HCT116 (cell line): ENCODE measurements at regions not wholly inside any gene's neighbourhood (a gene's known extent, or its start where the extent isn't known, plus 50 kb on each side); places are given as distances from the start of the nearest gene placed in this dataset.

Source experiments
- ATAC-seq: fragments of 200-7000 bp; cut with Tn5 transposase; 2 replicates; pipeline ENCODE4 v1.9.1; 2020; ENCODE audit warnings: mild to moderate bottlenecking, moderate library complexity
- BruUV-seq: library from RNA; stranded (reverse); fragments of 400-500 nt; replicated peaks from 2 replicates; lab custom pipeline; 2021; lab: Mats Ljungman, UMichigan
- CTCF ChIA-PET: fragments of 300-600 bp; sonication (Branson Sonifier 250); formaldehyde crosslinking; loops from one replicate; lab custom pipeline; 2021; ENCODE audit warnings: antibody characterized with exemption; lab: Charles Lee
- POLR2A ChIA-PET: fragments of 300-600, 350-600 bp; sonication (Branson Sonifier 250); formaldehyde crosslinking; loops from one replicate; lab custom pipeline; 2021; ENCODE audit warnings: antibody characterized with exemption; lab: Charles Lee
- RAD21 ChIA-PET, 2 experiments: fragments of 300-600 bp; sonication (Branson Sonifier 250); formaldehyde crosslinking; loops; one replicate each; lab custom pipeline; 2023; ENCODE audit warnings: low total read pairs in 2 of 2; ENCODE audit not compliant: uncharacterized antibody in 2 of 2, unreplicated experiment in 2 of 2, low non-redundant PET in 1 of 2; lab: Charles Lee
- DNase-seq: peaks from one replicate; pipeline ENCODE4 v3.0.0-alpha.2; 2010; ENCODE audit warnings: low read depth, low spot score
- H2AFZ ChIP-seq: fragments of 200-600 bp; shearing (Covaris generic), sonication (generic); 2 replicates; pipeline ENCODE4 v1.6.1; 2017; ENCODE audit warnings: low read depth, mixed run types, mixed read lengths, antibody characterized with exemption, low read length; ENCODE audit not compliant: poor library complexity, severe bottlenecking
- H3K27ac ChIP-seq: 2 replicates; pipeline ENCODE4 v1.5.1; 2012; ENCODE audit warnings: low read depth, low read length
- H3K27me3 ChIP-seq: fragments of 200-600 bp; sonication (generic); 2 replicates; pipeline ENCODE4 v1.6.1; 2016; ENCODE audit warnings: mixed run types, low read length, mixed read lengths; ENCODE audit not compliant: insufficient read depth
- H3K36me3 ChIP-seq, 2 experiments: fragments of 200-500 bp in 1 of 2; fragments of 200-600 bp in 1 of 2; sonication (Bioruptor generic) in 1 of 2; sonication (generic) in 1 of 2; 2 replicates each; pipeline versions ENCODE4 v1.5.1 to v1.6.1; 2014 to 2016; ENCODE audit warnings: low read length in 2 of 2, inconsistent platforms in 1 of 2, mixed read lengths in 1 of 2, mixed run types in 1 of 2; ENCODE audit not compliant: insufficient read depth in 2 of 2, control insufficient read depth in 1 of 2
- H3K4me1 ChIP-seq, 2 experiments: fragments of 200-600 bp in 1 of 2; sonication (generic) in 1 of 2; 2 replicates each; pipeline versions ENCODE4 v1.5.1 to v1.6.1; 2012 to 2017; ENCODE audit warnings: low read length in 2 of 2, inconsistent platforms in 1 of 2, mild to moderate bottlenecking in 1 of 2, mixed read lengths in 1 of 2, mixed run types in 1 of 2, moderate library complexity in 1 of 2; ENCODE audit not compliant: insufficient read depth in 2 of 2, control insufficient read depth in 1 of 2
- H3K4me2 ChIP-seq: fragments of 200-600 bp; sonication (generic); 2 replicates; pipeline ENCODE4 v1.6.1; 2017; ENCODE audit warnings: mixed run types, low read length, mixed read lengths
- H3K4me3 ChIP-seq, 2 experiments: fragments of 200-600 bp in 1 of 2; sonication (generic) in 1 of 2; replicated peaks in 1 of 2; 2 replicates each; pipeline ENCODE4 v1.5.1; 2011 to 2016; ENCODE audit warnings: low read length in 2 of 2, control low read depth in 1 of 2, low read depth in 1 of 2, mild to moderate bottlenecking in 1 of 2, mixed read lengths in 1 of 2, mixed run types in 1 of 2
- H3K79me2 ChIP-seq: fragments of 200-600 bp; sonication (generic); 2 replicates; pipeline ENCODE4 v1.6.1; 2017; ENCODE audit warnings: mild to moderate bottlenecking, mixed run types, low read length, moderate library complexity, mixed read lengths; ENCODE audit not compliant: insufficient read depth
- H3K9ac ChIP-seq: fragments of 200-600 bp; sonication (generic); 2 replicates; pipeline ENCODE4 v1.6.1; 2016; ENCODE audit warnings: low read length, mixed read lengths
- H3K9me2 ChIP-seq: fragments of 200-600 bp; sonication (generic), shearing (Covaris generic); 2 replicates; pipeline ENCODE4 v1.6.1; 2017; ENCODE audit warnings: mixed run types, mild to moderate bottlenecking, moderate library complexity; ENCODE audit not compliant: insufficient read depth
- H3K9me3 ChIP-seq, 2 experiments: fragments of 200-500 bp in 1 of 2; fragments of 200-600 bp in 1 of 2; sonication (Bioruptor generic) in 1 of 2; sonication (generic) in 1 of 2; 2 replicates each; pipeline ENCODE4 v1.6.1; 2014 to 2017; ENCODE audit warnings: low read length in 2 of 2, mixed read lengths in 2 of 2, inconsistent platforms in 1 of 2, low read depth in 1 of 2, mild to moderate bottlenecking in 1 of 2, mixed run types in 1 of 2, moderate library complexity in 1 of 2; ENCODE audit not compliant: control insufficient read depth in 1 of 2, insufficient read depth in 1 of 2
- H4K20me1 ChIP-seq: fragments of 200-600 bp; sonication (generic), shearing (Covaris generic); 2 replicates; pipeline ENCODE4 v1.6.1; 2017; ENCODE audit warnings: mixed run types, mild to moderate bottlenecking, moderate library complexity; ENCODE audit not compliant: insufficient read depth
- RAD21 ChIP-seq: IDR thresholded peaks from 2 replicates; pipeline ENCODE4 v1.6.1; 2012; ENCODE audit warnings: low read depth, mild to moderate bottlenecking
- ZNF274 ChIP-seq: fragments of 200-500 bp; sonication (Bioruptor generic); IDR thresholded peaks from 2 replicates; pipeline ENCODE4 v1.6.1; 2014; ENCODE audit warnings: mild to moderate bottlenecking, low read depth, low read length, inconsistent platforms
- intact Hi-C: fragments of 100-400 bp; cut with micrococcal nuclease; formaldehyde crosslinking; loops from 2 replicates; pipeline ENCODE4 v1.10.0; 2022
- TF ChIP-seq, protein P1 (sequence below), 3 experiments: fragments of 200-600 bp in 1 of 3; sonication (generic) in 1 of 3; IDR thresholded peaks in 2 of 3; conservative IDR thresholded peaks in 1 of 3; 2 replicates each; pipeline ENCODE4 v1.5.1; 2012 to 2017; ENCODE audit warnings: low read depth in 2 of 3, low read length in 2 of 3, antibody characterized with exemption in 1 of 3, borderline replicate concordance in 1 of 3, control low read depth in 1 of 3, mild to moderate bottlenecking in 1 of 3, mixed read lengths in 1 of 3, mixed run types in 1 of 3, moderate library complexity in 1 of 3; ENCODE audit not compliant: insufficient read depth in 1 of 3
- TF ChIP-seq, protein P2 (sequence below): IDR thresholded peaks from 2 replicates; pipeline ENCODE4 v1.6.1; 2012
- TF ChIP-seq, protein P3 (sequence below): IDR thresholded peaks from 2 replicates; pipeline ENCODE4 v1.6.1; 2012; ENCODE audit warnings: low read depth

DNA sequence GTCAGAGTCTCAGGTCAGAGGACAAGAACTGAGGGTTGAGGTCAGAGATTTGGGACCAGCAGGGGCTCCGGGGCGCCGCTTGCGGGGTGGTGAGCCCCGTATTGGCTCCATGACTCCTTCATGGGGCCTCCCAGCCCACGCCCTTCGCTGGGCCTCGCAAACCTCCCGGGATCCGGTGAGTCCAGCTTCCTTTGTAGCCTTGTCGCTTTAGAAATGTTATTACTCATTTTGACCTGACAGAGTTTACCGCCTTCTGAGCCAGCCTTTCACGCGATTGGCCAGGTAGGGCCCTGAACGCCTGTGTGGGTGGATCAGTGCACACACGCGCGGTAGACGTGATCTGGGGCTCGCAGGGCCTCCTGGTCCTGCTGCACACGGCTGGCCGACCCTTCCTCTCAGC is 181.1 kb downstream of the ERMARD start:
- H3K36me3 ChIP-seq, result no peaks in the 10 kb centered on the region
- H2AFZ ChIP-seq, result no peak overlapping the region
- TF ChIP-seq, protein P1, sequence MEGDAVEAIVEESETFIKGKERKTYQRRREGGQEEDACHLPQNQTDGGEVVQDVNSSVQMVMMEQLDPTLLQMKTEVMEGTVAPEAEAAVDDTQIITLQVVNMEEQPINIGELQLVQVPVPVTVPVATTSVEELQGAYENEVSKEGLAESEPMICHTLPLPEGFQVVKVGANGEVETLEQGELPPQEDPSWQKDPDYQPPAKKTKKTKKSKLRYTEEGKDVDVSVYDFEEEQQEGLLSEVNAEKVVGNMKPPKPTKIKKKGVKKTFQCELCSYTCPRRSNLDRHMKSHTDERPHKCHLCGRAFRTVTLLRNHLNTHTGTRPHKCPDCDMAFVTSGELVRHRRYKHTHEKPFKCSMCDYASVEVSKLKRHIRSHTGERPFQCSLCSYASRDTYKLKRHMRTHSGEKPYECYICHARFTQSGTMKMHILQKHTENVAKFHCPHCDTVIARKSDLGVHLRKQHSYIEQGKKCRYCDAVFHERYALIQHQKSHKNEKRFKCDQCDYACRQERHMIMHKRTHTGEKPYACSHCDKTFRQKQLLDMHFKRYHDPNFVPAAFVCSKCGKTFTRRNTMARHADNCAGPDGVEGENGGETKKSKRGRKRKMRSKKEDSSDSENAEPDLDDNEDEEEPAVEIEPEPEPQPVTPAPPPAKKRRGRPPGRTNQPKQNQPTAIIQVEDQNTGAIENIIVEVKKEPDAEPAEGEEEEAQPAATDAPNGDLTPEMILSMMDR (IDR thresholded peaks at IDR 0.05 in 2 of 3, conservative IDR thresholded peaks at IDR 0.05 in 1 of 3; ENCODE audit: borderline replicate concordance in 1 of 3, insufficient read depth in 1 of 3, low read depth in 2 of 3, low read length in 2 of 3), result no peak
- TF ChIP-seq, protein P2, sequence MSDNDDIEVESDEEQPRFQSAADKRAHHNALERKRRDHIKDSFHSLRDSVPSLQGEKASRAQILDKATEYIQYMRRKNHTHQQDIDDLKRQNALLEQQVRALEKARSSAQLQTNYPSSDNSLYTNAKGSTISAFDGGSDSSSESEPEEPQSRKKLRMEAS, result no peak
- no peak for TF ChIP-seq ZNF274
- TF ChIP-seq, protein P3, sequence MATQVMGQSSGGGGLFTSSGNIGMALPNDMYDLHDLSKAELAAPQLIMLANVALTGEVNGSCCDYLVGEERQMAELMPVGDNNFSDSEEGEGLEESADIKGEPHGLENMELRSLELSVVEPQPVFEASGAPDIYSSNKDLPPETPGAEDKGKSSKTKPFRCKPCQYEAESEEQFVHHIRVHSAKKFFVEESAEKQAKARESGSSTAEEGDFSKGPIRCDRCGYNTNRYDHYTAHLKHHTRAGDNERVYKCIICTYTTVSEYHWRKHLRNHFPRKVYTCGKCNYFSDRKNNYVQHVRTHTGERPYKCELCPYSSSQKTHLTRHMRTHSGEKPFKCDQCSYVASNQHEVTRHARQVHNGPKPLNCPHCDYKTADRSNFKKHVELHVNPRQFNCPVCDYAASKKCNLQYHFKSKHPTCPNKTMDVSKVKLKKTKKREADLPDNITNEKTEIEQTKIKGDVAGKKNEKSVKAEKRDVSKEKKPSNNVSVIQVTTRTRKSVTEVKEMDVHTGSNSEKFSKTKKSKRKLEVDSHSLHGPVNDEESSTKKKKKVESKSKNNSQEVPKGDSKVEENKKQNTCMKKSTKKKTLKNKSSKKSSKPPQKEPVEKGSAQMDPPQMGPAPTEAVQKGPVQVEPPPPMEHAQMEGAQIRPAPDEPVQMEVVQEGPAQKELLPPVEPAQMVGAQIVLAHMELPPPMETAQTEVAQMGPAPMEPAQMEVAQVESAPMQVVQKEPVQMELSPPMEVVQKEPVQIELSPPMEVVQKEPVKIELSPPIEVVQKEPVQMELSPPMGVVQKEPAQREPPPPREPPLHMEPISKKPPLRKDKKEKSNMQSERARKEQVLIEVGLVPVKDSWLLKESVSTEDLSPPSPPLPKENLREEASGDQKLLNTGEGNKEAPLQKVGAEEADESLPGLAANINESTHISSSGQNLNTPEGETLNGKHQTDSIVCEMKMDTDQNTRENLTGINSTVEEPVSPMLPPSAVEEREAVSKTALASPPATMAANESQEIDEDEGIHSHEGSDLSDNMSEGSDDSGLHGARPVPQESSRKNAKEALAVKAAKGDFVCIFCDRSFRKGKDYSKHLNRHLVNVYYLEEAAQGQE, result no peak
- TF ChIP-seq RAD21, result no peak
- TF ChIP-seq, all 23 proteins: peak for 0
- no TSS peak for BruUV-seq
- peaks cover 4 to 6% of the 10 kb centered on the region in 2 experiments; a peak in 3 of 4 replicates for H3K4me1 ChIP-seq
- H3K79me2 ChIP-seq, result no peaks in the 10 kb centered on the region
- H3K9ac ChIP-seq, result no peak overlapping the region
- no peak overlapping the region for H3K27ac ChIP-seq
- no peaks in the 10 kb centered on the region for H3K27me3 ChIP-seq
- DNase-seq (no peak), ATAC-seq (no peak)
- ChIA-PET POLR2A (no interaction called here), CTCF (no interaction called here), RAD21 (no interaction called here)
- H3K9me3 ChIP-seq, result no peaks in the 10 kb centered on the region
- H4K20me1 ChIP-seq, result no peaks in the 10 kb centered on the region
- no peak overlapping the region for H3K4me3 ChIP-seq
- no peak overlapping the region for H3K4me2 ChIP-seq
- H3K9me2 ChIP-seq, result no peaks in the 10 kb centered on the region
- intact Hi-C loops, result no loop called here
